Nephron (organoid): ENCODE measurements at regions not wholly inside any gene's neighbourhood (a gene's known extent, or its start where the extent isn't known, plus 50 kb on each side); places are given as distances from the start of the nearest gene placed in this dataset.

Experiments used
- H3K27ac Mint-ChIP-seq, 3 experiments: 2 replicates each; pipeline ENCODE4 v1.8.0; 2020; ENCODE audit warnings: mixed read lengths in 3 of 3, mild to moderate bottlenecking in 2 of 3, moderate library complexity in 1 of 3
- H3K27me3 Mint-ChIP-seq: 2 replicates; pipeline ENCODE4 v1.8.0; 2021; ENCODE audit warnings: low read depth, mild to moderate bottlenecking, moderate library complexity, mixed read lengths
- H3K36me3 Mint-ChIP-seq: 2 replicates; pipeline ENCODE4 v1.8.0; 2020; ENCODE audit warnings: low read depth, mixed read lengths
- H3K4me1 Mint-ChIP-seq: 2 replicates; pipeline ENCODE4 v1.8.0; 2020; ENCODE audit warnings: mixed read lengths
- H3K4me3 Mint-ChIP-seq, 3 experiments: 2 replicates each; pipeline ENCODE4 v1.8.0; 2020; ENCODE audit warnings: mild to moderate bottlenecking in 3 of 3, mixed read lengths in 3 of 3, moderate library complexity in 2 of 3
- H3K9me3 Mint-ChIP-seq: 2 replicates; pipeline ENCODE4 v1.8.0; 2020; ENCODE audit warnings: mixed read lengths
- TF ChIP-seq, protein P1 (sequence below), 3 experiments: fragments of 200-600 bp; sonication (generic); IDR thresholded peaks; one replicate each; pipeline ENCODE4 v1.5.0; 2021; ENCODE audit warnings: antibody characterized with exemption in 3 of 3; ENCODE audit not compliant: unreplicated experiment in 3 of 3

DNA sequence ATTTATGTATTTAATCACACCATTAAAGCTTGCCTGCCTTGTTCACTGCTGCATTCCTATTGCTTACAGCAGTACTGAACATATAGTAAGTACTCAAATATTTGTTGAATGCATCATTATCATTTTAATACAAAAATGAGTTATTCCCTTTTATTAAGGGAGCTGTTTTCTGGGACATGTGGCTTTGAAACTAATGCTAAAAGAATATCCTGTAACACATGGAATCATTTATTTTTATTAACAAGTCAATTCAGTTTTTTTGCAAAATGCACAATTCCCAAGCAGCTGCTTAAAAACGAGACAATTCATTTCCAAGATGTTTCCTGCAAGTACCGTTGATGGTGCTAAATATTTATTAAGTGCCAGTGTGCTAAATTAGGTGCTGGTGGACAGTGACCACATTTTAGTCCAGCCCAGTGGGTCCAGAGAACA lies 148.3 kb upstream of the NR3C1 start:
- H3K4me3 Mint-ChIP-seq, result no peak overlapping the region
- H3K4me1 Mint-ChIP-seq, result peaks cover under 1% of the 10 kb centered on the region
- H3K36me3 Mint-ChIP-seq, result no peaks in the 10 kb centered on the region
- H3K27me3 Mint-ChIP-seq, result no peaks in the 10 kb centered on the region
- no peak overlapping the region for H3K27ac Mint-ChIP-seq
- peaks cover 9% of the 10 kb centered on the region for H3K9me3 Mint-ChIP-seq
- TF ChIP-seq, protein P1, sequence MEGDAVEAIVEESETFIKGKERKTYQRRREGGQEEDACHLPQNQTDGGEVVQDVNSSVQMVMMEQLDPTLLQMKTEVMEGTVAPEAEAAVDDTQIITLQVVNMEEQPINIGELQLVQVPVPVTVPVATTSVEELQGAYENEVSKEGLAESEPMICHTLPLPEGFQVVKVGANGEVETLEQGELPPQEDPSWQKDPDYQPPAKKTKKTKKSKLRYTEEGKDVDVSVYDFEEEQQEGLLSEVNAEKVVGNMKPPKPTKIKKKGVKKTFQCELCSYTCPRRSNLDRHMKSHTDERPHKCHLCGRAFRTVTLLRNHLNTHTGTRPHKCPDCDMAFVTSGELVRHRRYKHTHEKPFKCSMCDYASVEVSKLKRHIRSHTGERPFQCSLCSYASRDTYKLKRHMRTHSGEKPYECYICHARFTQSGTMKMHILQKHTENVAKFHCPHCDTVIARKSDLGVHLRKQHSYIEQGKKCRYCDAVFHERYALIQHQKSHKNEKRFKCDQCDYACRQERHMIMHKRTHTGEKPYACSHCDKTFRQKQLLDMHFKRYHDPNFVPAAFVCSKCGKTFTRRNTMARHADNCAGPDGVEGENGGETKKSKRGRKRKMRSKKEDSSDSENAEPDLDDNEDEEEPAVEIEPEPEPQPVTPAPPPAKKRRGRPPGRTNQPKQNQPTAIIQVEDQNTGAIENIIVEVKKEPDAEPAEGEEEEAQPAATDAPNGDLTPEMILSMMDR (IDR thresholded peaks at IDR 0.05; ENCODE audit: unreplicated experiment in 3 of 3), result no peak

GRCh38 chr5:143550986-143551630 lies 147.6 kb upstream of the NR3C1 start:
- TF ChIP-seq, protein P1 (IDR thresholded peaks at IDR 0.05; ENCODE audit: unreplicated experiment in 3 of 3), result no peak
- Mint-ChIP-seq H3K4me1 (no peaks in the 10 kb centered on the region), H3K36me3 (no peaks in the 10 kb centered on the region), H3K27ac (no peak overlapping the region), H3K9me3 (peaks cover 9% of the 10 kb centered on the region), H3K4me3 (no peak overlapping the region), H3K27me3 (no peaks in the 10 kb centered on the region)

DNA sequence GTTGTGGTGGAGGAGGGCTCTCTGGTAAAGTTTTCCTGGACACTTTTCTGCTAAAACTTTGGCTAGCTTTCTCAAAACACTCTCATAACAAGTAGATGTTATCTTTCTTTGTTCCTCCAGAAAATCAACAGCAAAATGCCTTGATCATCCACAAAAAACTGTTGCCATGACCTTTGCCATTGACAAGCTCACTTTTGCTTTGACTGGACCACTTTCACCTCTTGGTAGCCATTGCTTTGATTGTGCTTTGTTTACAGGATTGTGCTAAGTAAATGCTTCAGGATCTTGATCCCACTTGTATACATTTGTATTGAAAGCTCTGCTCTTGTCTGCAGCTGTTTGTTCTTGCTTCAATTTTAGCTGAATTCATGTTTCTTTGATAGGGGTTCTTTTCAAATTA lies 143.9 kb upstream of the NR3C1 start:
- Mint-ChIP-seq H3K9me3 (peaks cover 9% of the 10 kb centered on the region), H3K27me3 (peaks cover 5% of the 10 kb centered on the region), H3K4me1 (peaks cover 15% of the 10 kb centered on the region), H3K4me3 (no peak overlapping the region), H3K27ac (no peak overlapping the region), H3K36me3 (no peaks in the 10 kb centered on the region)
- TF ChIP-seq, protein P1 (IDR thresholded peaks at IDR 0.05; ENCODE audit: unreplicated experiment in 3 of 3), result no peak

DNA sequence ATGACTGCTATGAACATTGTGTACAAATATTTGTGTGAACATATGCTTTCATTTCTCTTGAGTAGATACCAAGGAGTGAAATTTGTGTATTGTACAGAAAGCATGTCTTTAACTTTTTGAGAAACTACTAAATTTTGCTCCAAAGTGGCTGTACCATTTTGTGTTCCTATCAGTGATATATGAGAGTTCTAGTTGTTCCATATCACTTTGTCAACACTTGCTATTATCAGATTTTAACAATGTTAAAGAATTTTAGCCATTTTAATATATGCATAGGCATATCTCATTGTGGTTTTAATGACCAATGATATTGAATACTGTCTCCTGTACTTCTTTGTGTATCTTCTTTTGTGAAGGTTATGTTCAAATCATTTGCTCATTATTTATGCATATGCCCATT lies 142.9 kb upstream of the NR3C1 start:
- Mint-ChIP-seq H3K9me3 (peaks cover 9% of the 10 kb centered on the region), H3K27ac (no peak overlapping the region), H3K4me3 (no peak overlapping the region), H3K27me3 (peaks cover 7% of the 10 kb centered on the region), H3K4me1 (peaks cover 19% of the 10 kb centered on the region), H3K36me3 (no peaks in the 10 kb centered on the region)
- TF ChIP-seq, protein P1 (IDR thresholded peaks at IDR 0.05; ENCODE audit: unreplicated experiment in 3 of 3), result no peak

GRCh38 chr5:143544606-143545005 lies 141.1 kb upstream of the NR3C1 start:
- Mint-ChIP-seq H3K36me3 (no peaks in the 10 kb centered on the region), H3K9me3 (peaks cover 15% of the 10 kb centered on the region), H3K27ac (no peak overlapping the region), H3K27me3 (peaks cover 7% of the 10 kb centered on the region), H3K4me3 (no peak overlapping the region), H3K4me1 (peaks cover 19% of the 10 kb centered on the region)
- TF ChIP-seq, protein P1 (IDR thresholded peaks at IDR 0.05; ENCODE audit: unreplicated experiment in 3 of 3), result no peak
